Hematopoietic multipotent progenitor cell (in vitro differentiated cells): ENCODE measurements at regions not wholly inside any gene's neighbourhood (a gene's known extent, or its start where the extent isn't known, plus 50 kb on each side); places are given as distances from the start of the nearest gene placed in this dataset.
"Not testable (repeated sequence)": the region's sequence is repeated elsewhere in the genome, so short reads cannot be mapped to it uniquely, and the experiment has no call there.

Experiments
- DNase-seq, 3 donors: peaks; one replicate each; pipeline ENCODE4 v3.0.0-alpha.2; 2011 to 2015; ENCODE audit warnings: low read depth in 2 of 3, low spot score in 2 of 3

DNA sequence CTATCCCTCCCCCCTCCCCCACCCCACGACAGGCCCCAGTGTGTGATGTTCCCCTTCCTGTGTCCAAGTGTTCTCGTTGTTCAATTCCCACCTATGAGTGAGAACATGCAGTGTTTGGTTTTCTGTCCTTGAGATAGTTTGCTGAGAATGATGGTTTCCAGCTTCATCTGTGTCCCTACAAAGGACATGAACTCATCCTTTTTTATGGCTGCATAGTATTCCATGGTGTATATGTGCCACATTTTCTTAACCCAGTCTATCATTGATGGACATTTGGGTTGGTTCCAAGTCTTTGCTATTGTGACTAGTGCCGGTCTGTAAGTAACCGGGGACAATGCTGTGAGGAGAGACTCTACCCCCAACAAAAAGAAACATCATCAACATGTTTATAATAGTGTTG lies 217.2 kb downstream of the SEC23IP start:
- not testable (repeated sequence) for DNase-seq

DNA sequence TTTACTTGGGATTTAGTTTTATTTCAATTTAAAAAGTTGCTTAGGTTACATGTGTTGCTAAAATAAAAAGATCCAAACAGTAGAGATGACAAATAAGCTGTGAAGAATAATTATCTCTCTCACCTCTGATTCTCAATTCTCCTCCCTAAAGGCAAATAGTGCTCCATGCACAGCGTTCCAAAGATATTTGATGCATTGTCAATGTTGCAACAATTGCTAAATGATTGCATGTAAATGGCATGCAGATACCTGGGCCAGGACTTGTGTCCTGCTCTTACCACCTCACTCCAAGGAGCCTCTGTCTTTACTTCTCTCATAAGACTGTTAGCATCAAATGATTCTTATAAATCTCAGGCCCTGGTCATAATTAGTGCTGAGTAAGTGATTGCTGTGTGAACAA lies 217.7 kb downstream of the SEC23IP start:
- DNase-seq: no peak

DNA sequence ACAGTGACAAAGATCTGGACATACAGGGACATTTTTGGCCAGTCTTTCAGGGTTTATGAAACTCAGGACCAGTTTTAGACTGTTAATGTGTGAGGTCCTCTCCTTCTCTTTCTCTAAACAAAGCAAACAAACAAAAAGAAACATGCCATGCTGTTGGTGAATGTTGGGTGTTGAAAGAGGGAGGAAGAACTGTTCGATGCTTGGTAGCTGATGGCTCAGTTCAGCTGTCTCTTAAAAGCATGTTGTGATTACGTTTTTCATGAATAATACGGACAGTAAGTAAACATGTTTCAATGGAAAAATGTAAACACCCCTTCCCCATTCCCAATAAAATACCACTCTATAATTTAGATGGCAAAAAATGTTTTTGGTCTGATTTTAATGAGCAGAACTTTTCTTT lies 219.1 kb downstream of the SEC23IP start:
- DNase-seq: no peak

DNA sequence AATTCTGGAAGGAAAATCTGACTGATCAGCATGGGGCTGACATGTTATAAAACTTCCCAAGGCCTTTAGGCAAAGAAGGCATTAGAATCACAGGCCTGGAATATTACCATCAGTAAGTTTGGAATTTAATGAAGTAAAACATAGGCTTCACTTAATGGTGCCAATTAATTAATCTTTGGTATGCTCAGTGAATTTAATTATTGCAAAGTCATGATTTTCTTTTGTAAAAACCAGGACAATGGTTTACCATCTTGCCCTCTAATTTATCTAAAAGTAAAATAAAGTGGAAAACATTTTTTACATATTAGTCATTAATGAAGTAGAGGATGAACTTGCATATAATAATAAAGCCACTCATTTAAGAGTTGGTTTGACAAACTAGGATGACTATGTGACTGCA lies 220.3 kb downstream of the SEC23IP start:
- no peak for DNase-seq

DNA sequence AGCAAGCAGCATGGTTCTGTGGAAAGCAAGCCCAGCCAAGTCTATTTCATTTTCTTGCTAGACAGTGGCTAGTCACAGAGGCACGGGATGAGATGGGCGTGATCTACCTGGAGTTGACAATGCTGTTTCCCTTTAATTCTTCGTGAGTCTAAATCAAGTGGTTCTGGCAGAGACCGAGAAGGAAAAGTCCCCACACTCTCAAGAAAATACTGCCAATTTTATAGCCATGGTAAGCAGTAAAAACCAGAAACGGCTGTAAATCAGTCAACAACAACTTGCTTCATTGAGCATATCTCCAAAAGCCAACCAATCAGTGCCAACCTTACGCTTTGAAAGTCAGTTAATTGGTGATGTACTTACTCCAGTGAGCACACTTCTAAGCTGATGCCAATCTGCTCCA lies 223.4 kb downstream of the SEC23IP start:
- no peak for DNase-seq

DNA sequence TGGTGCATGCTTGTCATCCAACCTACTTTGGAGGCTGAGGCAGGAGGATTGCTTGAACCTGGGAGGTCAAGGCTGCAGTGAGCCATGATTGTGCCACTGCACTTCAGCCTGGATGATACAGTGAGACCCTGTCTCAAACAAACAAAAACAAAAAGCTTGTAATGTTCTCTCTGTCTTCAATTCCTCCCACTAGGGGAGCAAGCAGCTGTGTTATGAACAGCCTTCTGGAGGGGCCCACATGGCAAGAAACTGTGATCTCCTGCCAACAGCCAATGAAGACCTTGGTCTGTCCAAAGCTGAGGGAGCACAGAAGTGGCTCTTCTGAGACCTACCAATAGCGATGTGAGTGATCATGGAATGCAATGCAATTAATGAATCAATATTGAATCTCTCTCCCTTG lies 229.2 kb downstream of the SEC23IP start:
- DNase-seq: no peak

DNA sequence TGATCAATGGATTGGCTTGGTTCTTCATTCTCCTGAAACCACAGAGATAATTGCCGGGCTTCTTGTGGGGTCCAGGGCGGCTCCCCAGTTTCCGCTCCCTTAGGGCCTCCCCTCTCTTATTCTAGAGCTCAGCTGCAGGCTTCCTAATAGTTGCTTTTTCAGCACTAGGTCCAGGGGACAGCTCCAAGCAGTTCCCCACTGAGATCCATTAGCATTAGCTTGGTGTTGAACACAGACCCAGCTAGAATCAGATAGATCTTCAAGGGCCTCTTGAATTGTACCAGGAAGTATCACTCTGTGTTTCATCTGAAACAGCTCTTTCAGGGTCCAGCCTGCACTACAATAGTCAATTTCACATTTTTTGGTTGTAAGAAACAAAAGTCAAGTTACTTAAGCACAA lies 238.7 kb downstream of the SEC23IP start:
- peak in 2 of 3 donors; percentile 15 to 21 for DNase-seq

DNA sequence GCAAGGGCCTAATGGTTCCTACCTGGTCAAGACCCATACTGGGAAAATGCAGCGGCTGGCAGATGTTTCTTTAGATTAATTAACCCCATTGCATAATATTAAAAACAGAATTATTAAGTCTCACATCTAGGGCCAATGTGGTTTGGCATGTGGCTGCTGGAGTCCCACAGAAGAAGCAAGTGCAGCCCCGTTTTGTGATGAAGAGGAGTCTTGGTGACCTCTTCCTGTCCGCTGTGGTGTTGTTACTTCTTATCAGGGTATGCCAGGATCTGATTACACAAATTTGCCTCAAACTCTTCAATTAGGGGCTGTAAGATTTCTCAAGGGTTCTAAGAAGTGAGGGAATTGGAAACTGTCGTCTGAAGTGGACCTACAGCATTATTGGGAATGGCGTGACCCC lies 240.3 kb downstream of the SEC23IP start:
- DNase-seq: peak in 2 of 3 donors; percentile 1 to 7

DNA sequence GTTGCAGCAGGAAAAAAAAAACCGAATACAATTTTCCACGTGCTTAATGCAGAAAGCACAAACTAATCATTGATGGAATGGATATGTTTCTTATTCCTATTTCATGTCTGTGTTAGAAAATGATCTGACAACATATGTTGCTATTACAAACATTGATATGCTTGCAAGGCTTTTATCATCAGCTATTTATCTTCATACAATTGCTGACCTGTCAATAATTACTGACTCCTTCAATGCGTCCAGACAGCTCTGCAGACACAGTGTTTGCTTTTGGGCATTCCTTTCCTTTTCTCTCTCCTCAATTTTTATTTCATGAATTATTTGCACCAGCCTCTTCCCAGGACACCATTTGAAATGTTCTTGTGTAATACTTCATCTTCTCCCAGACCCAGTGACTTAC lies 246.2 kb downstream of the SEC23IP start:
- no peak for DNase-seq

DNA sequence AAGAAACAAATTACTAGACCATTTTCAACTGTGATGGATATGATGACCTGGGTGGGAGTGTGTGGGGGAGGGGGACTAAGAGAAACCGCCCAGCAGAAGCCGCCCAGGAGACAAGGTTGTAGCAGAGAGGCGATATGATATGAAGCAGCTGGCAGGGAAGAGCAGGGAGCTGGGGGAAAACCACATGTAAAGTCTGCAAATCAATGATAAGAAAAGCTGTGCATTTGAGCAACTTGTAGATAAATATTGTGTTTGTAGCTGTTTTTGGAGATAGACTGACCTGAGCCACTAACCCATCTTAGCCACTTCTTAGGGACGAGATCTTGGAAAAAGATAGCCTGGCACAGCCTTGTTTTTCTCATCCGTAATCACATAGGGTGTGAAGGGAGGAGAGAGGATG lies 252.6 kb downstream of the SEC23IP start:
- peak in 2 of 3 donors; percentile 45 to 51 for DNase-seq

DNA sequence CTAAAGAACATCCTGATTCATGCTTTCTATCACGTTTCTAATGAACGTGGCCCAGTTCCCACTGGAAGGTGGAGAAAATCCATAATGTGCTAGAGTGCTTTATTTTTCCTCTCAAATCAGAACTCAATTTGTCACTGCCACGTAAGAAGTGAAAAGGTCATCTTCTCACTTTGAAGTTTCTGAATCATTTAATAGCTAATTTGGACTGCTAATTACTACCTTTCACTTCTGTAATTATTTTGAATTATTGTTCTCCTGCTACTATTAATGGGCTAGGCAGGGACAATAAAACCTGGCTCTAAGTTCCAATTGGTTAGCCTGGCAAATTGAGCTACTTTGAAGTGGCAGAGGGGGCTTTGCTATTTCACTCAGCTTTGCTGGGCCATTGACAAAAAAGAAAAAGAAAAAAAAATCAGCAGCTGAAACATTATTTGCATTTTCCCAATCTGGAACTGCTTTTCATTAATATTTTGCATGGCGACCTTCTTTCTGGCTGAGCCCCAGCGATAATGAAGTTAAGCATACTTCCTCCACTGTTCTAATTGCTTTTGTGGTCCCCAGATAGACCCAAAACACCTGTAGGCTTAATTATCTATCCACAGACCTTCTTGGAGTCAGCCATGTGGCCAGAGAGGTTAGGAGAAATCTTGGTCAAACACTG lies 264.2 kb downstream of the SEC23IP start:
- DNase-seq: no peak

DNA sequence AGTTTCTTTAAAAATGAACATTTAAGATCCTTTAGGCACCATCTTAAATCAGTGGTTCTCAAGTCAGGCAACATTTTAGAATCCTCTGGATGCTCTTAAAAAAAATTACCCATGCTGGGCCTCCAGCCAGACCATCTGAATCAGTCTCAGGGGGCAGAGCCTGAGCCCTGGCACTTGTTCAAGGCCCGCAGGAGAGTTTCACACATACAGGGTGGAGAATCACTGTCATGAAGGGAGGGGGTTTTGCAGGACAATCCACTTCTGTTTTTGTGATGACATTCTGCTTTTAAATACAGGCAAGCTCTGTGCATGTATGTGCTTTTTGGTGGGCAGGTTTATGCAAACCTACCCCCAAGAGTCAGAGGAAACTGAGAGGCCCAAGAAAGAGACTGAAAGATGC lies 268.6 kb downstream of the SEC23IP start:
- DNase-seq: no peak

DNA sequence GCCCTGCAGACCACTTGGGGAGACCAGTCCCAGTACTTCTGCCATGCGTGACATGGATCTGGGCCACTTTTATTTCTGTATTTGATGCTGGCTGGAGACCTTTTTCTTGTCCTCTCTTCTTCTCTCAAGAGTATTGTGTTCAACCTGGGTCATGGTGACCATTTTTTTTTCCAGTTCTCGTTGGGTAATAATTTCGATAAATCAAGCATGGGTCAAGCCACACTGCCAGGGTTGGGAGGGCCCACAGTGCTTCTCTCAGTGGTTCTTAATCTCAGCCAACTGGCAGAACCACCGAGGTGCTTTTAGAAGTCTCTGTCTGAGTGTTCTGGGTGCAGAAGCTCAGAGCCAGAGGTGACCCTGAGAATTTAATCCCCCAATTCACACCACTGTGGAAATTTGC lies 269.9 kb downstream of the SEC23IP start:
- DNase-seq: no peak

DNA sequence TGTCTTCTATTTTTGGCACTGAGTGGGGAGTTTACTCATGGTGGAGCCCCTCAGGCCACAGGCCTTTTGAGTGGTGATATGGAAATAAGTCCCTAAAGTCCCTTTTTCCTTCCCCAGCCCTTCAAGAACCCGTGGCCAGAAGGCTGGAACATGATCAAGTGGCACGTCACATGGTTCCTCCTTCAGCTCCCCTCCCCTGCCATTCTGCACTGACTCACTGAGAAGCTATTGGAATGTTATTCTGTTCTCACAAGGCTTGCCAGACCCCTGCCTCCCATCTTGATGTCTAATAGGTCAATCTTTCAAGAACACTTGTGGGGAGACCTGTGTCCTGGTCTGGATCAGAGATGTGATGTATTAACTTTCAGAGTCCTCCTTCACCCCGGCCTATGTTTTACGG lies 279.8 kb downstream of the SEC23IP start:
- no peak for DNase-seq

DNA sequence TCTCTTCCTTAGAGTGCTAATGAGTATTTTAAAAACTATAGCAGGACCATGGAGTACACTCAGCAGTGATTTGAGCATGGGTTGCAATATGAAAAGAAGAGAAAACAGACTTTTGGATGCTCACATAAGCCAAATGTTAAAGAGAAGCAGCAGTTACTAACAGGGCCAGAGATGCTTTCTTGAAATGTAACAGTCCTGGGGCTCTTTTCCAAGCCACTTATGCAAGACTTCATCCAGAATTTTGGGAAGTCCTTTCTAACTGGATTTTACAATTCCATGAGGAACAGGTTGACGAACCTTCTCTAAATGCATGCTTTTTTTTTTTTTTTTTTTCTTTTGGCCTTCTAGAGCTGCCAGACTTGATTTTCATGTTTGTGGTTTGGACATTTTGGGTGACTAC lies 282.0 kb downstream of the SEC23IP start:
- DNase-seq: no peak

DNA sequence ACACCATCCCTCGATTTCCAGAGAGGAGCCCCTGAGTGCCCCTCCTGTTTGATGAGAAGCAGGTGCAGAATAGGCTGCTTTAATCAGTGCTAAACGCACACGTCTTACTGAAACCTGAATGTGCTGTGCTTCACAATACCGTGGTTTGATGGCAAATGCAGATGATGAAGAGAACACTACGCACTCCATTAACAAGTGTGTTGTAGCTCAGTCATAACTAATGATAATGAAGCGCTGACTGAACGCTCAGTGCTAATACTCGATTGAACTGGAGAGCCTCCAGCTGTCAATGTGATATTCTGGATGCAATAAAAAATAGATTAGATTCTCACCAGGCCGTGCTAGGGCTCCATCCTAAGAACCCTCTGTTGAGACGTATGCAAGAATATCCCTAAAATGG lies 279.7 kb upstream of the PLPP4 start:
- no peak for DNase-seq

DNA sequence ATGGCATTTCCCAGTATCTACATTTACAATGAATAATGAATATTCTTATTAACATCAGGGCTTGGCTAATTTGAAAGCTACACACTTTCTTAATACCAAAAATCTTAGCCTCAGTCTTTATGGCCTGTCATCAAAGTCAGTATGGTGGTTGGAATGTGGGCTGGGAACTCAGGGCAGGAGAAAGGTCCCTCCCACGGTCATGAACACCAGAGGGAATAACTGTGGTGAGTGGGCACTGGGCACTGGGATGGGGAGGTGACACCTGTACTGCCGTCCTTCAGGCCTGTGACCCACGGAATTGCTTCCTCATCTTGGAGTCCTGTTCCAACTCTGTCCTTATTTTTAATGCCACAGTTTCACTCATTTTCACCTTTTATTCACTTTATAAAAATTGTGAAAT lies 276.9 kb upstream of the PLPP4 start:
- no peak for DNase-seq

DNA sequence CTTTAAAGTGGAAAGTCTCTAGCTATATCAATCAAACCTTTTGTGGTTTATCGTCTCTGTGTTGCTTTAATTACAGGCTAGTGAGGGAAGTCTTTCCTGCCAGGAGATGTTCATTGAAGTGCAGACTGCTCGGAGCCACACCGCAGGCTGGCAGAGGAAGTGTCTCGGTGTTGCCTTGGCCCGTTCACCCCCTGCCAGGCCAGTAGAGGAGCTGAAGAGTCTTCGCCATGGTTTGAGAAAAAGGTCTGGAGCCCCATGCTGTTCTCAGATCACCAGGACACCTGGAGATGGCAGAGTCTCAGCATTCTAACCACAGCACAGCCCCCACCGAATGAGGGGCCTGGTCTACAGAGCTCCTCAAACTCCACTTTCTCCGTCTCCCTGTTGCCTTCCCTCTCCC lies 275.9 kb upstream of the PLPP4 start:
- no peak for DNase-seq

DNA sequence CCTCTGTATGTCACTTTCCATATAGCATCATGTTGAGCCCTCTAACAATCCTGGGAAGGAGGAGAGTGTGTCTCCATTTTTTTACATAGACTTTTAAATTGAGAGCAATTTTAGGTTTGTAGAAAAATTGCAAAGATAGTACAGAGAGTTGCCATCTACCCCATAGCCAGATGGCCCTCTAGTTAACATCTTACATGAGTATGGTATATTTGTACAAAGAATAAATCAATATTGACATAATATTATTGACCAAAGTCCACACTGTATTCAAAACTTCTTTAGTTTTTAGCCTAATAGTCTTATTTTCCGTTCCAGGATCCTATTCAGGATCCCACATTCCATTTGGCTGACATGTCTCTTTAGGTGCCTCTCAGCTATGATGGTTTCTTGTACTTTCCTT lies 274.6 kb upstream of the PLPP4 start:
- no peak for DNase-seq

DNA sequence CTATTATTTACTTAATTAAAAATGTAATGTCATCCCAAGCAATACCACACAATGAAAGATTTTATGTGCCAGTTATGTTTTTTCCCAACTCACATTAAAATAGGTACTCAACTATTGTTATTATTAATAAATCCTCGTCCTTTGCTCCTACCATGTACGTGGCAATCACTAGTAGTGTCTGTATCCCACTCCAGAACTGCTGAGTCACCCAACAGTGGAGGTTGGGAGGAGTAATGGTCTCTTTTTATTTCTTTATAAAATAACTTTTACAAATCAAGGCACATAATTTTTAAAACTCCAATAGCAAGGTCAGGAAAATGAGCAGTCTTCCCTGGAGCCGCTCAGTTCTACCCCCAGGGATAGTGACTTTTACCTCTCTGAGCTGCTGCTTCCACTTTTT lies 273.5 kb upstream of the PLPP4 start:
- no peak for DNase-seq

DNA sequence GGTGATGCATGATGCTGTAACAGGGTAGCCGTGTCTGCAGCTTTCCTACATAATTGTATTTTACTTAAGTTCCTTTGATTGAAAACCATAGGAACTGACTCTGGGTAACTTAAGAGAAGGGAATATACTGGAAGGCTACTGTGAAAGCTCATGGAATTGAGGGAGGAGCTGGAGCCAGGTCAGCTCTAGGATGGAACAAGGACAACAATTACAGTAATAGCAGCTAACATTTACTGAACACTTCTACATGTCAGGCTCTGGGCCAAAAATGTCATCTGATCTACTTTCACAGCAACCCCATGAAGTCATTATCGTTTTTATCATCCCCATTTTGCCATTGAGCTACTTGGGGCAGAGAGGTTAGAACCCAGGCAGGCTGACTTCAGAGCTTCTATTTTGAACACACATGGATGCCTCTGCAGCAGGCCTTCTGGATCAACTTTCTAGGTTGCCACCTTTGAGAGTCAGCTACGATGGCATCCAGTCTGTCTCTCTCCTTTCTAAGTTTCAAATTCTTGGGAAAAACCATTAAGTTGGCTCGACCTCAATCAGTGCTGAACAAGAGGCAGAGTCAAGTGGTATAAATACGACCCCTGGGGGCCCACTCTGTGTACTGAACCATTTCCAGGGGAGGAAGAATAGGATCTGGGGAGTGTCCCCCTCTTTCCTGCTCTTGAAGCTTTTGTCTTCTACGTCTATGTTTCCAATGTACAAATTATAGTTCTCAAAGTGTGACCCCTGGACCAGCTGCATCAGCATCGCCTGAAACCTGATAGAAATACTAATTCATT lies 272.3 kb upstream of the PLPP4 start:
- DNase-seq: no peak

DNA sequence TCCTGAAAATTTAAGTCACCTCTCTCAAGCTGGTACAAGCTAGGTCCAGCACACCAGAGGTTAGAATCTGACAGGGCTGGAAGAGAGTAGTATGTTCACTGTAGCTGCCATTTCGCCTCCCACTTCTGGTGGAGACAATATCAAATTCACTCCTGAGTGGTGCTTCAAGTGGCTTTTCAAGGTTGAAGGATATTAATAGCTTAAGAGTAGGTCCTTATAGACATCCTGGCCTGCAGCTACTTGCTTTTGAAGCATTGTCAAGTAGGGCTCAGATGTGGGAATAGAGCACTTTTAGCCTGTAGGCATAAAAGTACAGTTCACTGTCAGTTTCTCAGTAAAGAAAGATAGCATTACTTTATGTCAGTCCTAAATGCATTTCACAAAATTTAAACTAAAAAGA lies 270.5 kb upstream of the PLPP4 start:
- no peak for DNase-seq

DNA sequence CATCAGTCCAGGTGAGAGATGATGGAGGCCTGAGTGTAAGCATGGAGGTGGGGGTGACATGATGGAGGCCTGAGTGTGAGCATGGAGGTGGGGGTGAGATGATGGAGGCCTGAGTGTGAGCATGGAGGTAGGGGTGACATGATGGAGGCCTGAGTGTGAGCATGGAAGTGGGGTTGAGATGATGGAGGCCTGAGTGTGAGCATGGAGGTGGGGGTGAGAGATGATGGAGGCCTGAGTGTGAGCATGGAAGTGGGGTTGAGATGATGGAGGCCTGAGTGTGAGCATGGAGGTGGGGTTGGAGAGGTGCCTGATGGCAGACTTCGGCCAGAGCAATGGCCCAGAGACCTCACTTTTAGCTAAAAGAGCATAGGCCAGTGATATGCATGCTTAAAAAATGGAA lies 269.9 kb upstream of the PLPP4 start:
- not testable (repeated sequence) for DNase-seq
